ENCODE measurements at regions not wholly inside any gene's neighbourhood (a gene's known extent, or its start where the extent isn't known, plus 50 kb on each side); places are given as distances from the start of the nearest gene placed in this dataset.

DNA sequence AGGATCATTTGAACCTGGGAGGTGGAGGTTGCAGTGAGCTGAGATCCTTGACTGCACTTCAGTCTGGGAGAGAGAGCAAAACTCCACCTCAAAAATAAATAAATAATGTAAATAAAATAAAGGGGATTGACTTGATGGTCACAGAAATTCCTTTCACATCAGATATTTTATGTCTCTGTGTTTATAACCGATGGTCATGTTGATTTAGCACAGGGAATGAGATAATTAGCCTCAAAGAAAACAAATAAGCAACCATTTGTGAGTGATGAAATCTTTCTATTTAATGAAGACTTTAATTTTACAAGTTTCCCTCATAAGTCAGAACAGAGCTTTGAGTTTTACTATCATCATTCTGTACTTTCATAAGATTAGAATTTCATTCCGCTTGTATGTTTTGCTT lies 64.8 kb upstream of the NUPR2 start:
- ChIA-PET CTCF (no interaction called here), POLR2A (no interaction called here)
- H3K9me3 Mint-ChIP-seq = peaks cover 4% of the 10 kb centered on the region
- H3K4me3 Mint-ChIP-seq = no peak overlapping the region
- H3K27ac Mint-ChIP-seq = no peak overlapping the region
- no peak for ATAC-seq (ENCODE audit: low read depth)
- H3K36me3 Mint-ChIP-seq (ENCODE audit: low read depth) = no peaks in the 10 kb centered on the region
- H3K27me3 Mint-ChIP-seq = peaks cover under 1% of the 10 kb centered on the region
- DNase-seq = no peak
- intact Hi-C loops (cut with micrococcal nuclease) = no loop called here
- H3K4me1 Mint-ChIP-seq = no peaks in the 10 kb centered on the region
- TF ChIP-seq, protein P1, sequence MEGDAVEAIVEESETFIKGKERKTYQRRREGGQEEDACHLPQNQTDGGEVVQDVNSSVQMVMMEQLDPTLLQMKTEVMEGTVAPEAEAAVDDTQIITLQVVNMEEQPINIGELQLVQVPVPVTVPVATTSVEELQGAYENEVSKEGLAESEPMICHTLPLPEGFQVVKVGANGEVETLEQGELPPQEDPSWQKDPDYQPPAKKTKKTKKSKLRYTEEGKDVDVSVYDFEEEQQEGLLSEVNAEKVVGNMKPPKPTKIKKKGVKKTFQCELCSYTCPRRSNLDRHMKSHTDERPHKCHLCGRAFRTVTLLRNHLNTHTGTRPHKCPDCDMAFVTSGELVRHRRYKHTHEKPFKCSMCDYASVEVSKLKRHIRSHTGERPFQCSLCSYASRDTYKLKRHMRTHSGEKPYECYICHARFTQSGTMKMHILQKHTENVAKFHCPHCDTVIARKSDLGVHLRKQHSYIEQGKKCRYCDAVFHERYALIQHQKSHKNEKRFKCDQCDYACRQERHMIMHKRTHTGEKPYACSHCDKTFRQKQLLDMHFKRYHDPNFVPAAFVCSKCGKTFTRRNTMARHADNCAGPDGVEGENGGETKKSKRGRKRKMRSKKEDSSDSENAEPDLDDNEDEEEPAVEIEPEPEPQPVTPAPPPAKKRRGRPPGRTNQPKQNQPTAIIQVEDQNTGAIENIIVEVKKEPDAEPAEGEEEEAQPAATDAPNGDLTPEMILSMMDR (IDR thresholded peaks at IDR 0.05) = no peak

DNA sequence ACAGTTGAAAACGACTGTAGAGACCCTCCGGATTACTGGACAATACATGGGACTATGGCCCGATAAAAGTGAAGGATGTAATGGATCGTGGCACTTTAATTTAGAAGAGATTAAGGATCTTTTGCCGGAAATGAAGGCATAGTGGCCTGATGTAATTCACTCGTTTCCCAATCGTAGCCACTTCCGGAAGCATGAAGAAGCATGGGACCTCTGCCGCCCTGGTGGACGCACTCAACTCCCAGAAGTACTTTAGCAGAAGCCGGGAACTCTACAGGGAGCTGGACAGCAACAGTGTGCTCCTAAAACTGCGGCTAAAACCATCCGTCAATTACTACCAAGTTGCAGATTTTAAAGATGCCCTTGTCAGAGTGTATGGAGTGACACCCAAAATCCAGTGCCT lies 59.6 kb upstream of the NUPR2 start:
- ATAC-seq (ENCODE audit: low read depth) (no peak), DNase-seq (no peak)
- Mint-ChIP-seq H3K27me3 (peaks cover 5% of the 10 kb centered on the region), H3K36me3 (ENCODE audit: low read depth) (no peaks in the 10 kb centered on the region), H3K4me1 (no peaks in the 10 kb centered on the region), H3K9me3 (peaks cover 4% of the 10 kb centered on the region), H3K4me3 (no peak overlapping the region), H3K27ac (no peak overlapping the region)
- intact Hi-C loops (cut with micrococcal nuclease) = no loop called here
- TF ChIP-seq, protein P1 (IDR thresholded peaks at IDR 0.05) = no peak
- POLR2A ChIA-PET = interaction anchor here (0.6 kb wide), 1 partner anchor 13 kb away, joined by 8 read pairs; no protein-coding TSS in a partner anchor
- CTCF ChIA-PET = no interaction called here

DNA sequence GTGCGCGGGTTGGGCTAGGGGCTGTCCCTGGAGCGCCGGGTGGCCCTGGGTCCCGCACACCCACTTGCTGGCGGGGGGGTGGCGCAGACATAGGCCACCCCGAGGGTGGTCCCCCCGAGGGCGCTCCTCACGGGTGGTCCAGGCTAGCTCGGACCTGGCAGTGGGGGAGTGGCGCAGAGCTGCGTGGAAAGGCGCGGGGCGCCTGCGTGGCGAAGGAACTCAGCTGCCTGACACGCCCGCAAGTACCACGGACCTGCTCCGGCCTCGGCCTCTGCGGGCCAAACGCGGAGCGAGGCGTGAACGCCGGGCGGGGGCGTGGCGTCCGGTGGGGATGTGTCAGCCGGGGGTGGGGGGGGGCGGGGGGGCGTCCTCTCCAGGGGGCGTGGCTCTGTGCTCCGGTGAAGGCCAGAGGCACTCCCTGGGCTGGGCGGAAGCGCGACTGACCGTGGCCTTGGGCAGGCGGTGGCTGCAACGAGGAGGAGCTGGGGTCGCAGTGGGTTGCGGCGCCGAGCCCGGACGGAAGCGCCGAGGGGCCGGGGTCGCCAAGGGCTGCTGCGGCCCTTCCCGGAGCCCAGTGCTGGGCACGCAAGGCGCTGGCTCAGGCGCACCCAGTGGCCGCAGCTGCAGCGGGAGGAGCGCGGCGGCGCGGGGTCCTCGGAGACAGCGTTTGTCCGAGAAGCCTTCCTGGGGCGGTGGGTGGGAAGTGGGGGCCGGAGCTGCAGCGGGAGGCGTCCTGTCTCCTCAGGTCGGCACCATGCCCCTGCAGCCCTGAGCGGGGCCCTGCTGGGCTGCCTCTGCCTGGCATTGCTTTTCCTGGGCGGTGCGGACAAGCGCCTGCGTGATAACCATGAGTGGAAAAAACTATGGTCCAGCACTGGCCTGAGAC lies 58.9 kb upstream of the NUPR2 start:
- no peak overlapping the region for H3K27ac Mint-ChIP-seq
- ATAC-seq (ENCODE audit: low read depth) (no peak), DNase-seq (no peak)
- POLR2A ChIA-PET = interaction anchor here (0.6 kb wide), 1 partner anchor 12 kb away, joined by 8 read pairs; no protein-coding TSS in a partner anchor
- no peak overlapping the region for H3K4me3 Mint-ChIP-seq
- CTCF ChIA-PET = no interaction called here
- peaks cover 5% of the 10 kb centered on the region for H3K27me3 Mint-ChIP-seq
- TF ChIP-seq, protein P1 (IDR thresholded peaks at IDR 0.05) = no peak
- H3K9me3 Mint-ChIP-seq = peaks cover 4% of the 10 kb centered on the region
- no peaks in the 10 kb centered on the region for H3K36me3 Mint-ChIP-seq (ENCODE audit: low read depth)
- intact Hi-C loops (cut with micrococcal nuclease) = no loop called here
- H3K4me1 Mint-ChIP-seq = no peaks in the 10 kb centered on the region

- ChIA-PET CTCF (no interaction called here), POLR2A (no interaction called here)
- intact Hi-C loops (cut with micrococcal nuclease) = no loop called here
- H3K4me1 Mint-ChIP-seq = no peaks in the 10 kb centered on the region
- peaks cover 4% of the 10 kb centered on the region for H3K9me3 Mint-ChIP-seq
- TF ChIP-seq, protein P1 (IDR thresholded peaks at IDR 0.05) = no peak
- H3K27me3 Mint-ChIP-seq = peaks cover 5% of the 10 kb centered on the region
- no peak overlapping the region for H3K27ac Mint-ChIP-seq
- DNase-seq (no peak), ATAC-seq (ENCODE audit: low read depth) (no peak)
- no peaks in the 10 kb centered on the region for H3K36me3 Mint-ChIP-seq (ENCODE audit: low read depth)
- no peak overlapping the region for H3K4me3 Mint-ChIP-seq
These were observed 58.2 kb upstream of the NUPR2 start for GRCh38 chr7:56174346-56174874.

Data from activated B cell treated with CpG ODN at 0.5 μM for 24 hours (primary cell).